ENCODE measurements at regions not wholly inside any gene's neighbourhood (a gene's known extent, or its start where the extent isn't known, plus 50 kb on each side); places are given as distances from the start of the nearest gene placed in this dataset.

DNA sequence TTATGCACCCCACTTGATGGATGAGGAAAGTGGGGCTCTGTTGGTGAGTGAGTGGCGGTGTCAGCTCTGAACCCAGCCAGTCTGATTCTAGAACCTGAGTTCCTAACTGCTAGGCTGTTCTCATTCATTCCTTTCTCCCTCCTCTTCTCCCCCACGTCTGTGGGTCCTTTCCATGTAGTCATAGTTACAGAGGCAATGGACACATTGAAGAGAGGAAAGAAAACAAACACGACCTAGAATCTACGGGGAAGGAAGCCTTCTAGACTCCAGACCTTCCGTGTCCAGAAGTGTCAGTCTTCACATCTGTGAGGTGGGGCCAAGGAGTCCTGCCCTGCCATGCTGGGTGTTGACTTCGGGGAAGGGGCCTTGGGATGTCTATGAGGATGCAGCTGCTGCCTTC lies 115.8 kb upstream of the WNT4 start (continued):
- no peak for TF ChIP-seq SP2 (IDR thresholded peaks at IDR 0.05; ENCODE audit: low read length)
- no peak for TF ChIP-seq SIN3A (conservative IDR thresholded peaks at IDR 0.05 in 1 of 2, IDR thresholded peaks at IDR 0.05 in 1 of 2; ENCODE audit: low read depth in 1 of 2, low read length in 2 of 2)
- TF ChIP-seq SP4 (IDR thresholded peaks at IDR 0.05; ENCODE audit: low read length): no peak

Measured in H1 (cell line).